GM06990 (cell line): ENCODE measurements at regions not wholly inside any gene's neighbourhood (a gene's known extent, or its start where the extent isn't known, plus 50 kb on each side); places are given as distances from the start of the nearest gene placed in this dataset.

Source experiments
- DNase-seq: peaks from one replicate; pipeline ENCODE4 v3.0.0-alpha.2; 2011; ENCODE audit not compliant: insufficient read length; ENCODE audit errors: extremely low read depth
- H3K27me3 ChIP-seq: replicated peaks from 2 replicates; pipeline ENCODE4 v1.6.0; 2011; ENCODE audit warnings: low read length; ENCODE audit not compliant: control insufficient read depth, insufficient read depth
- H3K36me3 ChIP-seq: 2 replicates; pipeline ENCODE4 v1.5.1; 2011; ENCODE audit warnings: low read length; ENCODE audit not compliant: control insufficient read depth, insufficient read depth
- H3K4me3 ChIP-seq: replicated peaks from 2 replicates; pipeline ENCODE4 v1.5.1; 2011; ENCODE audit warnings: low read depth, mild to moderate bottlenecking, control low read depth, low read length
- CTCF ChIP-seq: IDR thresholded peaks from 2 replicates; pipeline ENCODE4 v1.5.1; 2011; ENCODE audit warnings: low read length, control low read depth, mild to moderate bottlenecking, inconsistent platforms; ENCODE audit not compliant: insufficient read depth, poor library complexity, severe bottlenecking

DNA sequence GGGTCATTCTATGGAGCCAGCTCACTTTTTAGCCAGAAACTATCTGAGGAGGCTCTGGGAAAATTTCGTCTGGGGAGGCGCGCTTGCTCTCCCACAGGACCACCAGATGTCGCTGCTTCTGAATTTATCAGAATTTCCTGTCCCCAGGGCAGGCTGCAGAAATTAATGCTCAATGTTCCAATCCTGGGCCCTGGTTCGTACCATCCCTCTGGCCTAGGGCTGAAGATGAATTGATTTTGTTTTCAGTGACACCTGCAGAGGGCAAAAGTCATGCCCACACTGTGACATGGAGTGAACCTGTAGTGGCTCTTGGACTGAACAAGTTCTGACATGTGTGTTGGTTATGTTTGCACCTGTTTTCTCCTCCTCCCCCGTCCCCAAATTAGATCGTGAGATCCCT lies 482.6 kb downstream of the NPIPA7 start:
- no peaks in the 10 kb centered on the region for H3K36me3 ChIP-seq
- no peak overlapping the region for H3K4me3 ChIP-seq
- H3K27me3 ChIP-seq: no peaks in the 10 kb centered on the region
- peak; percentile 82 for TF ChIP-seq CTCF
- peak; percentile 6 for DNase-seq

DNA sequence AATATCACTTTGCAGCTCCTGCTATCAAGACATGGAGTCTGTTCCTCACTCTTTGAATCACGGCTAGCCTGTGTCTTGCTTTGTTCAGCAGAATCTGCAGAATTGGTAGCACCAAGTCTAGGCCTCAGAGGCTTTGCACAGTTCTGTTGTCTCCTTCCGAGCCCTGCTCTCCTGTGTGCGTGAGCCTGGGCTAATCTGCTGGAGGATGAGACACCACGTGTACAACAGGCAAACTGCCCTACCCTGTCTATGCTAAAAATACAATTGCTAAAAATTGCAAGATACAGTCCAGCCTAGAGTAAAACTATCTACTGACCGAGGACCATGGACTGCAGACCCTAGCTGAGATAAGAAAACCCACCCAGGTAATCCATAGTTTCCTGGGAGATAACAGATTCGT lies 484.7 kb downstream of the NPIPA7 start:
- TF ChIP-seq CTCF: no peak
- H3K36me3 ChIP-seq: no peaks in the 10 kb centered on the region
- no peaks in the 10 kb centered on the region for H3K27me3 ChIP-seq
- no peak for DNase-seq
- H3K4me3 ChIP-seq: no peak overlapping the region

DNA sequence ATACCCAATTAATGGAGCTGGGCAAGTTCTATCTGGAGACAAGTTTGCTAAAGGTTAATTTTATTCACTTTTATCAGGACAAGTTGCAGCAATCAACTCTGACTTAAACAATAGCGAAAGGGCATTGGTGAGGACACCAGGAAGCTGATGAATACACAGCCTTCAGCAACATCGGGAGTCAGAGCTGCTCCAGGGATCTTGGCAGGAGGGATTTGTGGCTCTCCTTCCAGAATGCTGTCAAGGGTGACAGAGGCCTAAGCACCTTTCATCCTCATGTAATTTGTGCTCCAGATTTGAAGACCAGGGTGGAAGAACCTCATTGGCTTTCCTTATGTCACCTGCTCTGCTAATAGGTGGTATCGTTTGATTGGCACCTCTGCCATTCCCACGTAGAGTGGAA lies 485.6 kb downstream of the NPIPA7 start:
- DNase-seq: no peak
- Histone ChIP-seq H3K27me3 (no peaks in the 10 kb centered on the region), H3K36me3 (no peaks in the 10 kb centered on the region), H3K4me3 (no peak overlapping the region)
- no peak for TF ChIP-seq CTCF

DNA sequence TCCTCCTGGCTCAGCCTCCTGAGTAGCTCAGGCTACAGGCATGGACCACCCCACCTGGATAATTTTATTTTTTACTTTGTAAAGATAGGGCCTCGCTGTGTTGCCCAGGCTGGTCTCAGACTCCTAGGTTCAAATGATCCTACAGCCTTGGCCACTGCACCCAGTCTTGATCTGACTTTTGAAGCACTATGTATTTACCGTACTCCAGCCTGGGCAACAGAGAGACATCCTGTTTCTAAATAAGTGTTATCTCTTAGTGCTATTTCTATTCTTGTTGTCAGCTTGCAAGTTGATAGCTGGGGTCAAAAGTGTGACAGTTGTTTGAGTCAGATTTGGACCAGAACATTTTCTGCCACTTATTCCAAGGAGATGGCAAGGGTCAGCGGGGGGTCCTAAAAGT lies 486.4 kb downstream of the NPIPA7 start:
- DNase-seq: no peak
- Histone ChIP-seq H3K4me3 (no peak overlapping the region), H3K27me3 (no peaks in the 10 kb centered on the region), H3K36me3 (no peaks in the 10 kb centered on the region)
- TF ChIP-seq CTCF: no peak

- H3K4me3 ChIP-seq: no peak overlapping the region
- no peaks in the 10 kb centered on the region for H3K36me3 ChIP-seq
- no peak for TF ChIP-seq CTCF
- no peaks in the 10 kb centered on the region; the same call in none of the 2 replicates for H3K27me3 ChIP-seq
- no peak for DNase-seq
Observed at GRCh38 chr16:16867973-16868372, 489.0 kb downstream of the NPIPA7 start.

- no peak overlapping the region for H3K4me3 ChIP-seq
- no peaks in the 10 kb centered on the region for H3K36me3 ChIP-seq
- no peak for DNase-seq
- no peaks in the 10 kb centered on the region; the same call in none of the 2 replicates for H3K27me3 ChIP-seq
- no peak for TF ChIP-seq CTCF
Observed at GRCh38 chr16:16868727-16869126, 489.8 kb downstream of the NPIPA7 start.
